PC-9 (cell line): ENCODE measurements at regions not wholly inside any gene's neighbourhood (a gene's known extent, or its start where the extent isn't known, plus 50 kb on each side); places are given as distances from the start of the nearest gene placed in this dataset.

Experiments
- EZH2 ChIP-seq: fragments of 200-600 bp; sonication (generic); IDR thresholded peaks from 2 replicates; pipeline ENCODE4 v1.8.0; 2017; ENCODE audit warnings: antibody characterized with exemption, low read depth
- TF ChIP-seq, protein P1 (sequence below): fragments of 200-600 bp; sonication (generic); conservative IDR thresholded peaks from 2 replicates; pipeline ENCODE4 v1.6.1; 2017; ENCODE audit warnings: mixed run types, antibody characterized with exemption, mild to moderate bottlenecking, moderate library complexity

DNA sequence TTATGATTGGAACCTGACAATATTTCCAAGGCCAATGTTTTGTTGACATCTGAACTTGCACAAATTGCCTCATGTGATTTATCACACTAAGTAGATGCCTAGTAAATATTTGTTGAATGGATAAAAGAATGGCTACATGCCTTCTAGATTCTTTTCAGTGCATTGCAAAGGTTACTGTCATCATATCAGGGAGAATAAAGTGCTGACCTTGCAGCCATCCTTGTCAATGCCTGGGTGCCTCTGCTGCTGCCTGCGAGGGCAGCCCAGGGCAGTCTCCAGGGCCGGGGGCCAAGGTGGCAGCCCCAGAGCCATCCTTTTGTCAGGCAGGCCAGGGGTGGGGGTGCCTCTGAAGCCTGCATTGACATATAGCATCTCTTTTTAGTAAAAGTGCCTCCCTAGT, 325.6 kb upstream of the MTNR1B start:
- TF ChIP-seq, protein P1, sequence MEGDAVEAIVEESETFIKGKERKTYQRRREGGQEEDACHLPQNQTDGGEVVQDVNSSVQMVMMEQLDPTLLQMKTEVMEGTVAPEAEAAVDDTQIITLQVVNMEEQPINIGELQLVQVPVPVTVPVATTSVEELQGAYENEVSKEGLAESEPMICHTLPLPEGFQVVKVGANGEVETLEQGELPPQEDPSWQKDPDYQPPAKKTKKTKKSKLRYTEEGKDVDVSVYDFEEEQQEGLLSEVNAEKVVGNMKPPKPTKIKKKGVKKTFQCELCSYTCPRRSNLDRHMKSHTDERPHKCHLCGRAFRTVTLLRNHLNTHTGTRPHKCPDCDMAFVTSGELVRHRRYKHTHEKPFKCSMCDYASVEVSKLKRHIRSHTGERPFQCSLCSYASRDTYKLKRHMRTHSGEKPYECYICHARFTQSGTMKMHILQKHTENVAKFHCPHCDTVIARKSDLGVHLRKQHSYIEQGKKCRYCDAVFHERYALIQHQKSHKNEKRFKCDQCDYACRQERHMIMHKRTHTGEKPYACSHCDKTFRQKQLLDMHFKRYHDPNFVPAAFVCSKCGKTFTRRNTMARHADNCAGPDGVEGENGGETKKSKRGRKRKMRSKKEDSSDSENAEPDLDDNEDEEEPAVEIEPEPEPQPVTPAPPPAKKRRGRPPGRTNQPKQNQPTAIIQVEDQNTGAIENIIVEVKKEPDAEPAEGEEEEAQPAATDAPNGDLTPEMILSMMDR, result no peak
- no peak for TF ChIP-seq EZH2
